SK-N-SH (cell line): ENCODE measurements at regions not wholly inside any gene's neighbourhood (a gene's known extent, or its start where the extent isn't known, plus 50 kb on each side); places are given as distances from the start of the nearest gene placed in this dataset.
A peak's percentile ranks its signal among the peaks of the same experiment; 100 is the strongest.

Experiments used
- CTCF ChIA-PET: fragments of 300-600, 350-600 bp; formaldehyde crosslinking; extraction: SDS; loops from one replicate; lab custom pipeline; 2021; lab: Yijun Ruan, JAX
- POLR2A ChIA-PET: fragments of 350-600 bp; sonication (Branson Sonifier 250); formaldehyde crosslinking; extraction: SDS; loops from one replicate; lab custom pipeline; 2020; ENCODE audit warnings: antibody characterized with exemption, inconsistent platforms; lab: Yijun Ruan, JAX
- DNase-seq: peaks from one replicate; pipeline ENCODE4 v3.0.0; 2012
- H2AFZ ChIP-seq: fragments of 200-600 bp; sonication (generic); 2 replicates; pipeline ENCODE4 v1.8.1; 2016; ENCODE audit warnings: antibody characterized with exemption, mild to moderate bottlenecking, low read depth
- H3F3A ChIP-seq: fragments of 200-600 bp; sonication (generic); replicated peaks from 2 replicates; pipeline ENCODE3; 2016; ENCODE audit warnings: antibody characterized with exemption, mild to moderate bottlenecking; ENCODE audit not compliant: insufficient read depth
- H3K27ac ChIP-seq, 2 experiments: fragments of 200-500 bp in 1 of 2; fragments of 200-600 bp in 1 of 2; sonication (Bioruptor generic) in 1 of 2; sonication (generic), shearing (Covaris generic) in 1 of 2; 2 replicates each; pipeline versions ENCODE4 v1.5.1 to v1.6.1; 2014 to 2016; ENCODE audit warnings: low read depth in 2 of 2, inconsistent platforms in 1 of 2, low read length in 1 of 2, mild to moderate bottlenecking in 1 of 2, mixed read lengths in 1 of 2
- H3K27me3 ChIP-seq: fragments of 200-600 bp; sonication (generic), shearing (Covaris generic); 2 replicates; pipeline ENCODE4 v1.6.1; 2016; ENCODE audit warnings: mixed run types; ENCODE audit not compliant: insufficient read depth
- H3K36me3 ChIP-seq, 2 experiments: fragments of 200-500 bp in 1 of 2; fragments of 200-600 bp in 1 of 2; sonication (Bioruptor generic) in 1 of 2; sonication (generic) in 1 of 2; replicated peaks in 1 of 2; 2 replicates each; pipeline versions ENCODE3 to v1.5.1; 2014 to 2016; ENCODE audit warnings: low read length in 1 of 2, mild to moderate bottlenecking in 1 of 2; ENCODE audit not compliant: insufficient read depth in 2 of 2, control insufficient read depth in 1 of 2
- H3K4me1 ChIP-seq, 2 experiments: fragments of 200-500 bp in 1 of 2; fragments of 200-600 bp in 1 of 2; sonication (Bioruptor generic) in 1 of 2; sonication (generic), shearing (Covaris generic) in 1 of 2; 2 replicates each; pipeline versions ENCODE4 v1.5.1 to v1.6.1; 2014 to 2016; ENCODE audit warnings: low read depth in 1 of 2, low read length in 1 of 2, mixed run types in 1 of 2; ENCODE audit not compliant: insufficient read depth in 2 of 2, control insufficient read depth in 1 of 2
- H3K4me2 ChIP-seq: fragments of 200-600 bp; sonication (generic), shearing (Covaris generic); 2 replicates; pipeline ENCODE4 v1.6.1; 2017; ENCODE audit warnings: mixed run types
- H3K4me3 ChIP-seq, 2 experiments: fragments of 200-500 bp in 1 of 2; fragments of 200-600 bp in 1 of 2; sonication (Bioruptor generic) in 1 of 2; sonication (generic), shearing (Covaris generic) in 1 of 2; 2 replicates each; pipeline versions ENCODE4 v1.5.1 to v1.8.1; 2014 to 2016; ENCODE audit warnings: low read depth in 2 of 2, inconsistent platforms in 1 of 2, low read length in 1 of 2, mild to moderate bottlenecking in 1 of 2, mixed read lengths in 1 of 2, moderate library complexity in 1 of 2
- H3K79me2 ChIP-seq: fragments of 200-600 bp; sonication (generic); 2 replicates; pipeline ENCODE4 v1.8.1; 2017; ENCODE audit warnings: mild to moderate bottlenecking; ENCODE audit not compliant: insufficient read depth
- H3K9ac ChIP-seq: fragments of 200-600 bp; sonication (generic); 2 replicates; pipeline ENCODE4 v1.6.1; 2017; ENCODE audit warnings: mixed run types
- H3K9me2 ChIP-seq: fragments of 200-600 bp; sonication (generic); 2 replicates; pipeline ENCODE4 v1.6.1; 2017; ENCODE audit warnings: mixed run types
- H3K9me3 ChIP-seq: fragments of 200-600 bp; sonication (generic); 2 replicates; pipeline ENCODE4 v1.6.1; 2017; ENCODE audit warnings: mixed run types, mild to moderate bottlenecking, moderate library complexity
- H4K20me1 ChIP-seq: fragments of 200-600 bp; sonication (generic); 2 replicates; pipeline ENCODE4 v1.6.1; 2017; ENCODE audit warnings: mild to moderate bottlenecking, mixed run types; ENCODE audit not compliant: insufficient read depth
- CHD2 ChIP-seq: fragments of 150-350 bp; IDR thresholded peaks from 2 replicates; pipeline ENCODE4 v1.6.1; 2018; ENCODE audit warnings: low read length; ENCODE audit not compliant: partially characterized antibody
- FOXJ3 ChIP-seq: sonication (generic); formaldehyde crosslinking; IDR thresholded peaks from 2 replicates; pipeline ENCODE4 v1.5.1; 2020; ENCODE audit warnings: mild to moderate bottlenecking, missing genetic modification reagents
- FOXM1 ChIP-seq: IDR thresholded peaks from 2 replicates; pipeline ENCODE4 v1.4.0; 2012; ENCODE audit warnings: low read depth, mild to moderate bottlenecking
- GABPA ChIP-seq: IDR thresholded peaks from 2 replicates; pipeline ENCODE4 v1.4.0; 2012; ENCODE audit warnings: low read depth, mild to moderate bottlenecking
- GATA2 ChIP-seq: sonication (generic); formaldehyde crosslinking; IDR thresholded peaks from 2 replicates; pipeline ENCODE4 v1.5.0; 2020; ENCODE audit warnings: mild to moderate bottlenecking, missing genetic modification reagents
- MXI1 ChIP-seq: IDR thresholded peaks from 2 replicates; pipeline ENCODE4 v1.6.1; 2012; ENCODE audit warnings: mild to moderate bottlenecking, low read depth, low read length, improper control_type of control experiment
- NFIC ChIP-seq: IDR thresholded peaks from 2 replicates; pipeline ENCODE4 v1.4.0; 2012; ENCODE audit warnings: borderline replicate concordance
- PBX3 ChIP-seq: IDR thresholded peaks from 2 replicates; pipeline ENCODE4; 2012
- POLR2AphosphoS5 ChIP-seq: IDR thresholded peaks from 2 replicates; pipeline ENCODE4 v1.6.1; 2012; ENCODE audit warnings: low read depth, low read length
- RAD21 ChIP-seq: IDR thresholded peaks from 2 replicates; pipeline ENCODE4 v1.6.1; 2012; ENCODE audit warnings: mild to moderate bottlenecking, low read length
- RCOR1 ChIP-seq: fragments of 150-350 bp; IDR thresholded peaks from 2 replicates; pipeline ENCODE4 v1.6.1; 2017; ENCODE audit warnings: antibody characterized with exemption, low read length
- TAF1 ChIP-seq: IDR thresholded peaks from 2 replicates; pipeline ENCODE4 v1.6.1; 2012; ENCODE audit warnings: low read depth, mild to moderate bottlenecking, low read length, moderate library complexity, borderline replicate concordance
- TCF12 ChIP-seq: IDR thresholded peaks from 2 replicates; pipeline ENCODE4 v1.4.0; 2012
- USF2 ChIP-seq: fragments of 150-350 bp; IDR thresholded peaks from 2 replicates; pipeline ENCODE4 v1.6.1; 2017; ENCODE audit warnings: antibody characterized with exemption, low read length, low read depth, borderline replicate concordance
- TF ChIP-seq, protein P1 (sequence below): IDR thresholded peaks from 2 replicates; pipeline ENCODE4 v1.6.1; 2012; ENCODE audit warnings: mild to moderate bottlenecking, low read depth, low read length, moderate library complexity
- TF ChIP-seq, protein P2 (sequence below): fragments of 200-600 bp; sonication (generic); IDR thresholded peaks from 2 replicates; pipeline ENCODE4 v1.6.1; 2017; ENCODE audit warnings: antibody characterized with exemption, mild to moderate bottlenecking, moderate library complexity

GRCh38 chrX:45447995-45448394 lies 247.3 kb upstream of the DIPK2B start (continued):
- TF ChIP-seq, protein P1, sequence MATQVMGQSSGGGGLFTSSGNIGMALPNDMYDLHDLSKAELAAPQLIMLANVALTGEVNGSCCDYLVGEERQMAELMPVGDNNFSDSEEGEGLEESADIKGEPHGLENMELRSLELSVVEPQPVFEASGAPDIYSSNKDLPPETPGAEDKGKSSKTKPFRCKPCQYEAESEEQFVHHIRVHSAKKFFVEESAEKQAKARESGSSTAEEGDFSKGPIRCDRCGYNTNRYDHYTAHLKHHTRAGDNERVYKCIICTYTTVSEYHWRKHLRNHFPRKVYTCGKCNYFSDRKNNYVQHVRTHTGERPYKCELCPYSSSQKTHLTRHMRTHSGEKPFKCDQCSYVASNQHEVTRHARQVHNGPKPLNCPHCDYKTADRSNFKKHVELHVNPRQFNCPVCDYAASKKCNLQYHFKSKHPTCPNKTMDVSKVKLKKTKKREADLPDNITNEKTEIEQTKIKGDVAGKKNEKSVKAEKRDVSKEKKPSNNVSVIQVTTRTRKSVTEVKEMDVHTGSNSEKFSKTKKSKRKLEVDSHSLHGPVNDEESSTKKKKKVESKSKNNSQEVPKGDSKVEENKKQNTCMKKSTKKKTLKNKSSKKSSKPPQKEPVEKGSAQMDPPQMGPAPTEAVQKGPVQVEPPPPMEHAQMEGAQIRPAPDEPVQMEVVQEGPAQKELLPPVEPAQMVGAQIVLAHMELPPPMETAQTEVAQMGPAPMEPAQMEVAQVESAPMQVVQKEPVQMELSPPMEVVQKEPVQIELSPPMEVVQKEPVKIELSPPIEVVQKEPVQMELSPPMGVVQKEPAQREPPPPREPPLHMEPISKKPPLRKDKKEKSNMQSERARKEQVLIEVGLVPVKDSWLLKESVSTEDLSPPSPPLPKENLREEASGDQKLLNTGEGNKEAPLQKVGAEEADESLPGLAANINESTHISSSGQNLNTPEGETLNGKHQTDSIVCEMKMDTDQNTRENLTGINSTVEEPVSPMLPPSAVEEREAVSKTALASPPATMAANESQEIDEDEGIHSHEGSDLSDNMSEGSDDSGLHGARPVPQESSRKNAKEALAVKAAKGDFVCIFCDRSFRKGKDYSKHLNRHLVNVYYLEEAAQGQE, result no peak
- TF ChIP-seq PBX3 (peak; percentile 81), GABPA (no peak), POLR2AphosphoS5 (no peak), FOXJ3 (CRISPR knock-in tag) (no peak)

GRCh38 chrX:45447331-45447730 lies 246.7 kb upstream of the DIPK2B start:
- TF ChIP-seq TAF1, result no peak
- no peak for TF ChIP-seq FOXM1
- no peak for TF ChIP-seq RAD21
- no peak for TF ChIP-seq PBX3
- no peak for TF ChIP-seq TCF12
- no peak for TF ChIP-seq NFIC
- no peak for TF ChIP-seq GATA2 (CRISPR knock-in tag)
- TF ChIP-seq MXI1, result no peak
- TF ChIP-seq POLR2AphosphoS5, result no peak
- no peak for TF ChIP-seq GABPA
- TF ChIP-seq, protein P2, sequence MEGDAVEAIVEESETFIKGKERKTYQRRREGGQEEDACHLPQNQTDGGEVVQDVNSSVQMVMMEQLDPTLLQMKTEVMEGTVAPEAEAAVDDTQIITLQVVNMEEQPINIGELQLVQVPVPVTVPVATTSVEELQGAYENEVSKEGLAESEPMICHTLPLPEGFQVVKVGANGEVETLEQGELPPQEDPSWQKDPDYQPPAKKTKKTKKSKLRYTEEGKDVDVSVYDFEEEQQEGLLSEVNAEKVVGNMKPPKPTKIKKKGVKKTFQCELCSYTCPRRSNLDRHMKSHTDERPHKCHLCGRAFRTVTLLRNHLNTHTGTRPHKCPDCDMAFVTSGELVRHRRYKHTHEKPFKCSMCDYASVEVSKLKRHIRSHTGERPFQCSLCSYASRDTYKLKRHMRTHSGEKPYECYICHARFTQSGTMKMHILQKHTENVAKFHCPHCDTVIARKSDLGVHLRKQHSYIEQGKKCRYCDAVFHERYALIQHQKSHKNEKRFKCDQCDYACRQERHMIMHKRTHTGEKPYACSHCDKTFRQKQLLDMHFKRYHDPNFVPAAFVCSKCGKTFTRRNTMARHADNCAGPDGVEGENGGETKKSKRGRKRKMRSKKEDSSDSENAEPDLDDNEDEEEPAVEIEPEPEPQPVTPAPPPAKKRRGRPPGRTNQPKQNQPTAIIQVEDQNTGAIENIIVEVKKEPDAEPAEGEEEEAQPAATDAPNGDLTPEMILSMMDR, result no peak
- no peak for TF ChIP-seq USF2
- no peak for TF ChIP-seq RCOR1
- TF ChIP-seq CHD2, result no peak
- no peaks in the 10 kb centered on the region for H3K9me3 ChIP-seq
- DNase-seq, result no peak
- H3F3A ChIP-seq, result peaks cover 30% of the 10 kb centered on the region
- H3K4me1 ChIP-seq, result peaks cover 2 to 36% of the 10 kb centered on the region in 2 experiments; a peak in 3 of 4 replicates
- H3K79me2 ChIP-seq, result no peaks in the 10 kb centered on the region
- peak overlapping the region; percentile 64 to 79; a peak in 3 of 4 replicates for H3K27ac ChIP-seq
- H3K4me2 ChIP-seq, result no peak overlapping the region
- POLR2A ChIA-PET, result no interaction called here
- H4K20me1 ChIP-seq, result no peaks in the 10 kb centered on the region
- no peaks in the 10 kb centered on the region for H3K36me3 ChIP-seq
- CTCF ChIA-PET, result no interaction called here
- no peaks in the 10 kb centered on the region for H3K9me2 ChIP-seq
- no peak overlapping the region for H3K4me3 ChIP-seq
- H3K9ac ChIP-seq, result no peak overlapping the region
- H3K27me3 ChIP-seq, result no peaks in the 10 kb centered on the region
- H2AFZ ChIP-seq, result no peak overlapping the region
